C4-2B (cell line): ENCODE measurements at regions not wholly inside any gene's neighbourhood (a gene's known extent, or its start where the extent isn't known, plus 50 kb on each side); places are given as distances from the start of the nearest gene placed in this dataset.

Experiments used
- ZFX ChIP-seq: fragments of 450-650 bp; IDR thresholded peaks from 2 replicates; pipeline ENCODE4 v1.6.1; 2017
- TF ChIP-seq, protein P1 (sequence below): fragments of 450-650 bp; conservative IDR thresholded peaks from 2 replicates; pipeline ENCODE4 v1.5.1; 2017; ENCODE audit warnings: mild to moderate bottlenecking

DNA sequence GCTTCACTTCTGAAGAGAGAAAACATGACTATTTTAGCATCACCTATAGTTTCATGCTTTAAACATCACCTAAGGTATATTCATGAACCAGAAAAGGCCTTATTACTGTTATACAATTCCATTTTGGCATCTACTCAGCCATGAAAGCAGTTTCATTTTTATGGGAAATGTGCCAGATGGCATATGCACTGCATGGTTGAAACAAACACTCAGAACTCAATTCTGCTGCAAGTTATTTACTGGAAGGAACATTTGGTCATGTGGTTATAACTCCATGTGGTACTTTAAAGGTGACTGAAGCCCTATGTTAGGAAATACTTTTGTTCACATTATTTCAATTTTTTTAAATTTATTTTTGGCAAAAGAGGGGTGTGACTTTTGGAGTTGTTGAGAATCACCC is 287.5 kb upstream of the CRIM1 start:
- TF ChIP-seq, protein P1, sequence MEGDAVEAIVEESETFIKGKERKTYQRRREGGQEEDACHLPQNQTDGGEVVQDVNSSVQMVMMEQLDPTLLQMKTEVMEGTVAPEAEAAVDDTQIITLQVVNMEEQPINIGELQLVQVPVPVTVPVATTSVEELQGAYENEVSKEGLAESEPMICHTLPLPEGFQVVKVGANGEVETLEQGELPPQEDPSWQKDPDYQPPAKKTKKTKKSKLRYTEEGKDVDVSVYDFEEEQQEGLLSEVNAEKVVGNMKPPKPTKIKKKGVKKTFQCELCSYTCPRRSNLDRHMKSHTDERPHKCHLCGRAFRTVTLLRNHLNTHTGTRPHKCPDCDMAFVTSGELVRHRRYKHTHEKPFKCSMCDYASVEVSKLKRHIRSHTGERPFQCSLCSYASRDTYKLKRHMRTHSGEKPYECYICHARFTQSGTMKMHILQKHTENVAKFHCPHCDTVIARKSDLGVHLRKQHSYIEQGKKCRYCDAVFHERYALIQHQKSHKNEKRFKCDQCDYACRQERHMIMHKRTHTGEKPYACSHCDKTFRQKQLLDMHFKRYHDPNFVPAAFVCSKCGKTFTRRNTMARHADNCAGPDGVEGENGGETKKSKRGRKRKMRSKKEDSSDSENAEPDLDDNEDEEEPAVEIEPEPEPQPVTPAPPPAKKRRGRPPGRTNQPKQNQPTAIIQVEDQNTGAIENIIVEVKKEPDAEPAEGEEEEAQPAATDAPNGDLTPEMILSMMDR = no peak
- no peak for TF ChIP-seq ZFX
